HepG2 (cell line): ENCODE measurements at regions not wholly inside any gene's neighbourhood (a gene's known extent, or its start where the extent isn't known, plus 50 kb on each side); places are given as distances from the start of the nearest gene placed in this dataset.

Experiments
- CBFB ChIP-seq: sonication (generic); formaldehyde crosslinking; IDR thresholded peaks from 2 replicates; pipeline ENCODE4 v1.4.0; 2020; ENCODE audit warnings: missing genetic modification reagents
- CTCF ChIP-seq: sonication (generic); formaldehyde crosslinking; IDR thresholded peaks from 2 replicates; pipeline ENCODE4 v1.5.0; 2020; ENCODE audit warnings: mild to moderate bottlenecking, missing genetic modification reagents, moderate library complexity
- EED ChIP-seq: sonication (generic); formaldehyde crosslinking; IDR thresholded peaks from 2 replicates; pipeline ENCODE4 v1.5.0; 2020; ENCODE audit warnings: mild to moderate bottlenecking, missing genetic modification reagents
- ELF1 ChIP-seq: sonication (generic); formaldehyde crosslinking; IDR thresholded peaks from 2 replicates; pipeline ENCODE4 v1.4.0; 2020; ENCODE audit warnings: missing genetic modification reagents
- EP300 ChIP-seq, 3 experiments: sonication (generic) in 1 of 3; formaldehyde crosslinking in 1 of 3; IDR thresholded peaks; 2 replicates each; pipeline versions ENCODE4 v1.5.1 to v1.6.1; 2011 to 2020; ENCODE audit warnings: low read depth in 2 of 3, low read length in 2 of 3, borderline replicate concordance in 1 of 3, improper control_type of control experiment in 1 of 3, mild to moderate bottlenecking in 1 of 3, missing genetic modification reagents in 1 of 3, moderate library complexity in 1 of 3
- GABPB1 ChIP-seq: IDR thresholded peaks from 2 replicates; pipeline ENCODE4 v1.6.1; 2016; ENCODE audit warnings: mild to moderate bottlenecking, missing genetic modification reagents, moderate library complexity, missing compliant biosample characterization
- GLMP ChIP-seq: sonication (generic); formaldehyde crosslinking; IDR thresholded peaks from 2 replicates; pipeline ENCODE4 v1.9.0; 2021; ENCODE audit warnings: missing genetic modification reagents, mild to moderate bottlenecking, borderline replicate concordance
- IRX3 ChIP-seq: sonication (generic); formaldehyde crosslinking; IDR thresholded peaks from 2 replicates; pipeline ENCODE4 v1.8.1; 2023; ENCODE audit warnings: mild to moderate bottlenecking, low read depth, missing genetic modification reagents, borderline replicate concordance
- KDM3A ChIP-seq: IDR thresholded peaks from 2 replicates; pipeline ENCODE4 v1.6.1; 2018; ENCODE audit warnings: low read depth, missing compliant biosample characterization
- KLF13 ChIP-seq: sonication (generic); formaldehyde crosslinking; IDR thresholded peaks from 2 replicates; pipeline ENCODE4 v1.4.0; 2020; ENCODE audit warnings: mild to moderate bottlenecking, missing genetic modification reagents
- MTA1 ChIP-seq: sonication (generic); formaldehyde crosslinking; IDR thresholded peaks from 2 replicates; pipeline ENCODE4 v1.4.0; 2020; ENCODE audit warnings: missing genetic modification reagents, mild to moderate bottlenecking, borderline replicate concordance
- TARDBP ChIP-seq: sonication (generic); formaldehyde crosslinking; IDR thresholded peaks from 2 replicates; pipeline ENCODE4 v1.8.0; 2022; ENCODE audit warnings: mild to moderate bottlenecking, missing genetic modification reagents
- ZBTB38 ChIP-seq: sonication (generic); formaldehyde crosslinking; IDR thresholded peaks from 2 replicates; pipeline ENCODE4 v1.5.1; 2020; ENCODE audit warnings: mild to moderate bottlenecking, missing genetic modification reagents
- ZFP91 ChIP-seq: sonication (generic); formaldehyde crosslinking; IDR thresholded peaks from 2 replicates; pipeline ENCODE4 v1.9.0; 2022; ENCODE audit warnings: missing genetic modification reagents, mild to moderate bottlenecking, borderline replicate concordance
- ZMYM4 ChIP-seq: sonication (generic); formaldehyde crosslinking; IDR thresholded peaks from 2 replicates; pipeline ENCODE4 v1.8.1; 2023; ENCODE audit warnings: mild to moderate bottlenecking, missing genetic modification reagents
- ZNF263 ChIP-seq: sonication (generic); formaldehyde crosslinking; IDR thresholded peaks from 2 replicates; pipeline ENCODE4 v1.4.0; 2020; ENCODE audit warnings: missing genetic modification reagents
- ZNF644 ChIP-seq: IDR thresholded peaks from 2 replicates; pipeline ENCODE4 v1.6.1; 2016; ENCODE audit warnings: low read depth
- ZNF788 ChIP-seq: sonication (generic); formaldehyde crosslinking; IDR thresholded peaks from 2 replicates; pipeline ENCODE4 v1.5.0; 2020; ENCODE audit warnings: mild to moderate bottlenecking, missing genetic modification reagents, borderline replicate concordance
- ZNF841 ChIP-seq: sonication (generic); formaldehyde crosslinking; IDR thresholded peaks from 2 replicates; pipeline ENCODE4 v1.8.1; 2023; ENCODE audit warnings: missing genetic modification reagents, borderline replicate concordance

- TF ChIP-seq MTA1 (CRISPR knock-in tag) = peak; percentile 53; the same call in 1 of the 2 replicates
- no peak for TF ChIP-seq ZNF841
- 0 out of 2 replicates have a peak, but pooled peaks have one; percentile 38 for TF ChIP-seq IRX3 (CRISPR knock-in tag)
- TF ChIP-seq ZNF263 (CRISPR knock-in tag) = peak; percentile 34; the same call in 1 of the 2 replicates
- 0 out of 2 replicates have a peak, but pooled peaks have one; percentile 1 for TF ChIP-seq TARDBP (CRISPR knock-in tag)
- TF ChIP-seq GABPB1 = 0 out of 2 replicates have a peak, but pooled peaks have one; percentile 16
- TF ChIP-seq ZFP91 (CRISPR knock-in tag) = peak; percentile 73; the same call in 1 of the 2 replicates
- peak; percentile 70; the same call in 1 of the 2 replicates for TF ChIP-seq ZBTB38 (CRISPR knock-in tag)
- TF ChIP-seq CTCF (CRISPR knock-in tag) = 0 out of 2 replicates have a peak, but pooled peaks have one; percentile 11
- peak; percentile 30; the same call in 1 of the 2 replicates for TF ChIP-seq CBFB (CRISPR knock-in tag)
- 0 out of 2 replicates have a peak, but pooled peaks have one; percentile 8 for TF ChIP-seq ZNF644 (CRISPR knock-in tag)
- 0 out of 2 replicates have a peak, but pooled peaks have one; percentile 20 for TF ChIP-seq KLF13 (CRISPR knock-in tag)
- no peak for TF ChIP-seq ZNF788 (CRISPR knock-in tag)
- 0 out of 2 replicates have a peak, but pooled peaks have one; percentile 16 for TF ChIP-seq EED (CRISPR knock-in tag)
- TF ChIP-seq ELF1 = no peak
- no peak for TF ChIP-seq GLMP
- TF ChIP-seq KDM3A (CRISPR knock-in tag) = 0 out of 2 replicates have a peak, but pooled peaks have one; percentile 49
- TF ChIP-seq EP300 (IDR thresholded peaks at IDR 0.05; ENCODE audit: low read depth in 2 of 2, low read length in 2 of 2) = no peak
- TF ChIP-seq EP300 (CRISPR knock-in tag; IDR thresholded peaks at IDR 0.05; ENCODE audit: borderline replicate concordance) = 0 out of 2 replicates have a peak, but pooled peaks have one; percentile 9
- TF ChIP-seq ZMYM4 = peak; percentile 40; the same call in 1 of the 2 replicates
These were observed 60.1 kb upstream of the CD28 start (continued) for GRCh38 chr2:203646266-203646864.
